ENCODE measurements at regions not wholly inside any gene's neighbourhood (a gene's known extent, or its start where the extent isn't known, plus 50 kb on each side); places are given as distances from the start of the nearest gene placed in this dataset.

DNA sequence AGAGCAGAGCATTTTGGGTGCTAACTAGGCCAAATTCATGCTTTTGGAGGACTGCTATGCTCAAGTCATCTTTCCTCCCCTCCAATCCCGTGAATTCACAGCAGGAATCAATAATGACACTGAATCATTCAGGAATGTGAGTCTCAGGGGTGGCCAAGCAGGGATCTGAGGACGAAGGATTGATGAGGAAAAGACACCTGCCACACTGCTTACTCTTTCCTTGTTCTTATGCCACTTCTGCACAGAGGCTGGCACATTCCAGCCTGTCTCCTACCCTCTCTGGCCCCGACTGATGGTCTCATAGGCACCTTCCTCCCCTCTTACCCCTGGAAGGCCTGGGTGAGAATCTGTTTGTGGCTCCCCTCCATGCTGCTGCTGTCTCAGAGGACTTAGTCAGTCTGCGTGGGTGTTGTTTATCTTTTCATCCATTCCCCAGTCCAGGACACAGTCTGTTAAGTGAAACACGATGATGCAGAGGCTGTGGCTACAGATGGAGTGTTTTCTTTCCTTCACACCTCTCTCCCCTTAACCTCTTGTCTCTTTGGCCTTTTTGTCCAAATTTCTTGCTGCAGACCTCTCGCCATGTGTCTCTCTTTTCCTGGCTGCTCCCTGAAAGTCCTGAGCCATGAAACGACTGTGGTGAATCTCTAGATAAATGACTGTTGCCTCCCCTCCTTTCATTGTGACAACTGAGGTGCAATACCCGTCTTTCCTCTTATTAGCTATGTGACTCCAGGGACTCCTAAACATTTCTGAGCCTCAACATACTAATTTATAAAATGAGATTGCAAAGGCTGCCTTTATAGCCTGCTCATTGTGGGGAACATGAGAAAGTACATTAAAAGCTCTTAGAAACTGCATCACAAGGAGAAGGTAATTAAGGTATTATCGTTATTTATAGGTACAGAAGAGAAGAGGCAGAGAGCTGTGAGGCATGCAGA lies 86.9 kb downstream of the RDH14 start:
- Histone ChIP-seq H2AFZ (no peak overlapping the region), H3K4me3 (ENCODE audit: low read depth, low read length) (no peak overlapping the region), H3K9ac (no peak overlapping the region), H3K4me2 (ENCODE audit: low read length) (no peak overlapping the region), H3K9me3 (ENCODE audit: control insufficient read depth, low read length) (no peaks in the 10 kb centered on the region), H3K27me3 (ENCODE audit: control insufficient read depth, insufficient read depth, low read length) (no peaks in the 10 kb centered on the region), H3K27ac (no peak overlapping the region), H3K4me1 (no peaks in the 10 kb centered on the region), H3K79me2 (no peaks in the 10 kb centered on the region), H3K36me3 (ENCODE audit: control insufficient read depth, insufficient read depth, low read length) (no peaks in the 10 kb centered on the region)
- TF ChIP-seq, protein P1, sequence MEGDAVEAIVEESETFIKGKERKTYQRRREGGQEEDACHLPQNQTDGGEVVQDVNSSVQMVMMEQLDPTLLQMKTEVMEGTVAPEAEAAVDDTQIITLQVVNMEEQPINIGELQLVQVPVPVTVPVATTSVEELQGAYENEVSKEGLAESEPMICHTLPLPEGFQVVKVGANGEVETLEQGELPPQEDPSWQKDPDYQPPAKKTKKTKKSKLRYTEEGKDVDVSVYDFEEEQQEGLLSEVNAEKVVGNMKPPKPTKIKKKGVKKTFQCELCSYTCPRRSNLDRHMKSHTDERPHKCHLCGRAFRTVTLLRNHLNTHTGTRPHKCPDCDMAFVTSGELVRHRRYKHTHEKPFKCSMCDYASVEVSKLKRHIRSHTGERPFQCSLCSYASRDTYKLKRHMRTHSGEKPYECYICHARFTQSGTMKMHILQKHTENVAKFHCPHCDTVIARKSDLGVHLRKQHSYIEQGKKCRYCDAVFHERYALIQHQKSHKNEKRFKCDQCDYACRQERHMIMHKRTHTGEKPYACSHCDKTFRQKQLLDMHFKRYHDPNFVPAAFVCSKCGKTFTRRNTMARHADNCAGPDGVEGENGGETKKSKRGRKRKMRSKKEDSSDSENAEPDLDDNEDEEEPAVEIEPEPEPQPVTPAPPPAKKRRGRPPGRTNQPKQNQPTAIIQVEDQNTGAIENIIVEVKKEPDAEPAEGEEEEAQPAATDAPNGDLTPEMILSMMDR (IDR thresholded peaks at IDR 0.05) = no peak

DNA sequence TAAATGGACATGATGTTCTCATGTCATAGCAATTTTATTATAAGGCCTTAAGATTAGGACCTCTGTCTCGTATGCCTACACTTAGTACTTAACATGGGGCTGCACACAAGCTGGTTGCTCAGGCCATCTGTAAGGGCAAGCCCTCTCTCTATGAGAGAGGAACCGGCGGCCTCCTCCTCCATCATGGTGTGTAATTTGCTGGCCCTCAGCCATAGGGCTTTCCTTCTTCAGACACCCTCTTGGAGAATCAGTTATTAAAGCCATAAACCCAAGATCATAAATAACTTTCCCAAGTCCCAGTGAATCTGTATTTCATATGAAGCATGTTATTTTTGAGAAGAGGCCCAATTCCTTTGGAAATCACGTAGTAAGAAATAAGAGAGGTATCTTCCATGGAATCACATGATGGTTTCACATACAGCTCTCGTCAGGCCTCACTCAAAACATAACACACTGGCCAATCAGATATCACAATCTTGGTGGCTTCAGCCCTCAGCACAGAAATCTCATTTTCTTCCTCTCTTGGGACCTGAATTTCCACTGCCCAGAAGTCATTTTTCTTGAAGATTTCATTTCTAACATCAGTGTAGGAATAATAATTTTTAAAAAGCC lies 92.6 kb downstream of the RDH14 start:
- Histone ChIP-seq H3K4me3 (ENCODE audit: low read depth, low read length) (no peak overlapping the region), H3K4me1 (no peaks in the 10 kb centered on the region), H3K27ac (no peak overlapping the region), H3K27me3 (ENCODE audit: control insufficient read depth, insufficient read depth, low read length) (no peaks in the 10 kb centered on the region), H3K4me2 (ENCODE audit: low read length) (no peak overlapping the region), H2AFZ (no peak overlapping the region), H3K79me2 (no peaks in the 10 kb centered on the region), H3K9ac (no peak overlapping the region), H3K36me3 (ENCODE audit: control insufficient read depth, insufficient read depth, low read length) (no peaks in the 10 kb centered on the region), H3K9me3 (ENCODE audit: control insufficient read depth, low read length) (no peaks in the 10 kb centered on the region)
- TF ChIP-seq, protein P1 (IDR thresholded peaks at IDR 0.05) = no peak

DNA sequence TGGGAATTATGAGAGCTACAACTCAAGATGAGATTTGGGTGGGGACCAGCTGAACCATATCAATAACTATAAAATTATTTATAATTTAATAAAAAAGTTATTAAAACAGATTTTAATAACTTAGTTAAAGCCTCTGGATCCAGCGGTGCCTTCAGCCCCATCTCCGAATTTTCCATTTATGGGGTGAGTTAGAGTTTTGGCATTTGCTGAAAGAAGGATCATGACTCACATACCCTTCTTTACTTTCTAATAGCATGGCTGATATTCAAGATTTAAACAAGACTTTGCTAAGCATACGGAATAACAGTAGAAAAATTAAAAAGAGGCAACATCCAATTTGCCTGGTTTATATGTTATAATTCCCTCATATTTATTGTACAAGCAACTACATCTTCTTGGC lies 94.5 kb downstream of the RDH14 start:
- no peaks in the 10 kb centered on the region for H3K27me3 ChIP-seq (ENCODE audit: control insufficient read depth, insufficient read depth, low read length)
- H3K4me2 ChIP-seq (ENCODE audit: low read length) = no peak overlapping the region
- no peak overlapping the region for H3K4me3 ChIP-seq (ENCODE audit: low read depth, low read length)
- H3K9ac ChIP-seq = no peak overlapping the region
- H3K36me3 ChIP-seq (ENCODE audit: control insufficient read depth, insufficient read depth, low read length) = no peaks in the 10 kb centered on the region
- no peaks in the 10 kb centered on the region for H3K4me1 ChIP-seq
- no peak overlapping the region for H2AFZ ChIP-seq
- H3K9me3 ChIP-seq (ENCODE audit: control insufficient read depth, low read length) = no peaks in the 10 kb centered on the region
- TF ChIP-seq, protein P1 (IDR thresholded peaks at IDR 0.05) = no peak
- H3K27ac ChIP-seq = no peak overlapping the region
- H3K79me2 ChIP-seq = no peaks in the 10 kb centered on the region

DNA sequence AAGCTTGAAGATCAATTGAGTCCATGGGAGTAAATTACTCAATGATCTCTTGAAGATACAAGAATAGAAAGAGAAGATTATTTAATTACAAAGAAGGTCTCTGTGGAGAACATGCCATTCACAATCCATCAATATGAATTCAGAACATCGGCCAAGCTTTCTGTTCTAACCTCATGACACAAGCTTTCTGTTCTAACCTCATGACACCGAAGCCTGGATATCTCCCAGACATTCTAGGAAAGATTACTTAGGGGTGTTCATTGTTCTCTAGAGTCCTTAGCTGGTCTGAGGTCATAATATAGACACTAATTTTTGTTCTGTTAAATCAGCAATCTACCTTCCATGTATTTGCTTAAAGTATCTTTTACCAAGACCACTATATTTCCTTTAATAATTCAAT lies 95.5 kb downstream of the RDH14 start:
- no peaks in the 10 kb centered on the region for H3K79me2 ChIP-seq
- H3K27me3 ChIP-seq (ENCODE audit: control insufficient read depth, insufficient read depth, low read length) = no peaks in the 10 kb centered on the region
- H3K4me1 ChIP-seq = no peaks in the 10 kb centered on the region
- H3K4me2 ChIP-seq (ENCODE audit: low read length) = no peak overlapping the region
- H2AFZ ChIP-seq = no peak overlapping the region
- TF ChIP-seq, protein P1 (IDR thresholded peaks at IDR 0.05) = no peak
- no peaks in the 10 kb centered on the region for H3K9me3 ChIP-seq (ENCODE audit: control insufficient read depth, low read length)
- H3K4me3 ChIP-seq (ENCODE audit: low read depth, low read length) = no peak overlapping the region
- no peak overlapping the region for H3K27ac ChIP-seq
- H3K36me3 ChIP-seq (ENCODE audit: control insufficient read depth, insufficient read depth, low read length) = no peaks in the 10 kb centered on the region
- H3K9ac ChIP-seq = no peak overlapping the region

Measured in parathyroid adenoma (tissue), 2 donors.